HCT116 (cell line): ENCODE measurements at regions not wholly inside any gene's neighbourhood (a gene's known extent, or its start where the extent isn't known, plus 50 kb on each side); places are given as distances from the start of the nearest gene placed in this dataset.

Experiments used
- ATAC-seq: fragments of 200-7000 bp; cut with Tn5 transposase; 2 replicates; pipeline ENCODE4 v1.9.1; 2020; ENCODE audit warnings: mild to moderate bottlenecking, moderate library complexity
- BruUV-seq: library from RNA; stranded (reverse); fragments of 400-500 nt; replicated peaks from 2 replicates; lab custom pipeline; 2021; lab: Mats Ljungman, UMichigan
- CTCF ChIA-PET: fragments of 300-600 bp; sonication (Branson Sonifier 250); formaldehyde crosslinking; loops from one replicate; lab custom pipeline; 2021; ENCODE audit warnings: antibody characterized with exemption; lab: Charles Lee
- POLR2A ChIA-PET: fragments of 300-600, 350-600 bp; sonication (Branson Sonifier 250); formaldehyde crosslinking; loops from one replicate; lab custom pipeline; 2021; ENCODE audit warnings: antibody characterized with exemption; lab: Charles Lee
- RAD21 ChIA-PET, 2 experiments: fragments of 300-600 bp; sonication (Branson Sonifier 250); formaldehyde crosslinking; loops; one replicate each; lab custom pipeline; 2023; ENCODE audit warnings: low total read pairs in 2 of 2; ENCODE audit not compliant: uncharacterized antibody in 2 of 2, unreplicated experiment in 2 of 2, low non-redundant PET in 1 of 2; lab: Charles Lee
- DNase-seq: peaks from one replicate; pipeline ENCODE4 v3.0.0-alpha.2; 2010; ENCODE audit warnings: low read depth, low spot score
- H2AFZ ChIP-seq: fragments of 200-600 bp; shearing (Covaris generic), sonication (generic); 2 replicates; pipeline ENCODE4 v1.6.1; 2017; ENCODE audit warnings: low read depth, mixed run types, mixed read lengths, antibody characterized with exemption, low read length; ENCODE audit not compliant: poor library complexity, severe bottlenecking
- H3K27ac ChIP-seq: 2 replicates; pipeline ENCODE4 v1.5.1; 2012; ENCODE audit warnings: low read depth, low read length
- H3K27me3 ChIP-seq: fragments of 200-600 bp; sonication (generic); 2 replicates; pipeline ENCODE4 v1.6.1; 2016; ENCODE audit warnings: mixed run types, low read length, mixed read lengths; ENCODE audit not compliant: insufficient read depth
- H3K36me3 ChIP-seq, 2 experiments: fragments of 200-500 bp in 1 of 2; fragments of 200-600 bp in 1 of 2; sonication (Bioruptor generic) in 1 of 2; sonication (generic) in 1 of 2; 2 replicates each; pipeline versions ENCODE4 v1.5.1 to v1.6.1; 2014 to 2016; ENCODE audit warnings: low read length in 2 of 2, inconsistent platforms in 1 of 2, mixed read lengths in 1 of 2, mixed run types in 1 of 2; ENCODE audit not compliant: insufficient read depth in 2 of 2, control insufficient read depth in 1 of 2
- H3K4me1 ChIP-seq, 2 experiments: fragments of 200-600 bp in 1 of 2; sonication (generic) in 1 of 2; 2 replicates each; pipeline versions ENCODE4 v1.5.1 to v1.6.1; 2012 to 2017; ENCODE audit warnings: low read length in 2 of 2, inconsistent platforms in 1 of 2, mild to moderate bottlenecking in 1 of 2, mixed read lengths in 1 of 2, mixed run types in 1 of 2, moderate library complexity in 1 of 2; ENCODE audit not compliant: insufficient read depth in 2 of 2, control insufficient read depth in 1 of 2
- H3K4me2 ChIP-seq: fragments of 200-600 bp; sonication (generic); 2 replicates; pipeline ENCODE4 v1.6.1; 2017; ENCODE audit warnings: mixed run types, low read length, mixed read lengths
- H3K4me3 ChIP-seq, 2 experiments: fragments of 200-600 bp in 1 of 2; sonication (generic) in 1 of 2; replicated peaks in 1 of 2; 2 replicates each; pipeline ENCODE4 v1.5.1; 2011 to 2016; ENCODE audit warnings: low read length in 2 of 2, control low read depth in 1 of 2, low read depth in 1 of 2, mild to moderate bottlenecking in 1 of 2, mixed read lengths in 1 of 2, mixed run types in 1 of 2
- H3K79me2 ChIP-seq: fragments of 200-600 bp; sonication (generic); 2 replicates; pipeline ENCODE4 v1.6.1; 2017; ENCODE audit warnings: mild to moderate bottlenecking, mixed run types, low read length, moderate library complexity, mixed read lengths; ENCODE audit not compliant: insufficient read depth
- H3K9ac ChIP-seq: fragments of 200-600 bp; sonication (generic); 2 replicates; pipeline ENCODE4 v1.6.1; 2016; ENCODE audit warnings: low read length, mixed read lengths
- H3K9me2 ChIP-seq: fragments of 200-600 bp; sonication (generic), shearing (Covaris generic); 2 replicates; pipeline ENCODE4 v1.6.1; 2017; ENCODE audit warnings: mixed run types, mild to moderate bottlenecking, moderate library complexity; ENCODE audit not compliant: insufficient read depth
- H3K9me3 ChIP-seq, 2 experiments: fragments of 200-500 bp in 1 of 2; fragments of 200-600 bp in 1 of 2; sonication (Bioruptor generic) in 1 of 2; sonication (generic) in 1 of 2; 2 replicates each; pipeline ENCODE4 v1.6.1; 2014 to 2017; ENCODE audit warnings: low read length in 2 of 2, mixed read lengths in 2 of 2, inconsistent platforms in 1 of 2, low read depth in 1 of 2, mild to moderate bottlenecking in 1 of 2, mixed run types in 1 of 2, moderate library complexity in 1 of 2; ENCODE audit not compliant: control insufficient read depth in 1 of 2, insufficient read depth in 1 of 2
- H4K20me1 ChIP-seq: fragments of 200-600 bp; sonication (generic), shearing (Covaris generic); 2 replicates; pipeline ENCODE4 v1.6.1; 2017; ENCODE audit warnings: mixed run types, mild to moderate bottlenecking, moderate library complexity; ENCODE audit not compliant: insufficient read depth
- CEBPB ChIP-seq: IDR thresholded peaks from 2 replicates; pipeline ENCODE4 v1.6.1; 2012; ENCODE audit warnings: low read depth
- EGR1 ChIP-seq: IDR thresholded peaks from 2 replicates; pipeline ENCODE4 v1.6.1; 2012; ENCODE audit warnings: low read depth
- EZH2 ChIP-seq: fragments of 200-600 bp; sonication (generic); IDR thresholded peaks from 2 replicates; pipeline ENCODE4 v1.6.1; 2017; ENCODE audit warnings: antibody characterized with exemption, mixed run types
- EZH2phosphoT487 ChIP-seq: fragments of 200-600 bp; IDR thresholded peaks from 2 replicates; pipeline ENCODE4 v1.6.1; 2018; ENCODE audit warnings: antibody characterized with exemption, borderline replicate concordance
- JUND ChIP-seq: IDR thresholded peaks from 2 replicates; pipeline ENCODE4 v1.6.1; 2012
- POLR2AphosphoS5 ChIP-seq: IDR thresholded peaks from 2 replicates; pipeline ENCODE4 v1.6.1; 2011; ENCODE audit warnings: mild to moderate bottlenecking, low read depth, low read length, moderate library complexity
- RAD21 ChIP-seq: IDR thresholded peaks from 2 replicates; pipeline ENCODE4 v1.6.1; 2012; ENCODE audit warnings: low read depth, mild to moderate bottlenecking
- SIN3A ChIP-seq: IDR thresholded peaks from 2 replicates; pipeline ENCODE4 v1.6.1; 2012; ENCODE audit warnings: low read depth
- SRF ChIP-seq: IDR thresholded peaks from 2 replicates; pipeline ENCODE4 v1.6.1; 2012; ENCODE audit warnings: low read depth
- YY1 ChIP-seq: IDR thresholded peaks from 2 replicates; pipeline ENCODE4 v1.6.1; 2011; ENCODE audit warnings: low read length, low read depth, moderate library complexity, mild to moderate bottlenecking; ENCODE audit not compliant: insufficient replicate concordance; ENCODE audit errors: extremely low read depth
- ZFX ChIP-seq: fragments of 450-650 bp; IDR thresholded peaks from 2 replicates; pipeline ENCODE4 v1.6.1; 2017
- intact Hi-C: fragments of 100-400 bp; cut with micrococcal nuclease; formaldehyde crosslinking; loops from 2 replicates; pipeline ENCODE4 v1.10.0; 2022
- TF ChIP-seq, protein P1 (sequence below): IDR thresholded peaks from 2 replicates; pipeline ENCODE4 v1.6.1; 2011; ENCODE audit warnings: mild to moderate bottlenecking, low read length, moderate library complexity; ENCODE audit not compliant: insufficient replicate concordance; ENCODE audit errors: extremely low read depth
- TF ChIP-seq, protein P2 (sequence below), 3 experiments: fragments of 200-600 bp in 1 of 3; sonication (generic) in 1 of 3; IDR thresholded peaks in 2 of 3; conservative IDR thresholded peaks in 1 of 3; 2 replicates each; pipeline ENCODE4 v1.5.1; 2012 to 2017; ENCODE audit warnings: low read depth in 2 of 3, low read length in 2 of 3, antibody characterized with exemption in 1 of 3, borderline replicate concordance in 1 of 3, control low read depth in 1 of 3, mild to moderate bottlenecking in 1 of 3, mixed read lengths in 1 of 3, mixed run types in 1 of 3, moderate library complexity in 1 of 3; ENCODE audit not compliant: insufficient read depth in 1 of 3
- TF ChIP-seq, protein P3 (sequence below): IDR thresholded peaks from 2 replicates; pipeline ENCODE4 v1.6.1; 2012; ENCODE audit warnings: low read depth

- intact Hi-C loops = no loop called here
- CTCF ChIA-PET = no interaction called here
- no peak for ATAC-seq
- Histone ChIP-seq H3K4me2 (no peak overlapping the region), H3K9ac (no peak overlapping the region), H3K36me3 (no peaks in the 10 kb centered on the region), H3K79me2 (no peaks in the 10 kb centered on the region), H4K20me1 (no peaks in the 10 kb centered on the region)
- no TSS peak for BruUV-seq
- no peak for TF ChIP-seq YY1
- TF ChIP-seq, protein P1, sequence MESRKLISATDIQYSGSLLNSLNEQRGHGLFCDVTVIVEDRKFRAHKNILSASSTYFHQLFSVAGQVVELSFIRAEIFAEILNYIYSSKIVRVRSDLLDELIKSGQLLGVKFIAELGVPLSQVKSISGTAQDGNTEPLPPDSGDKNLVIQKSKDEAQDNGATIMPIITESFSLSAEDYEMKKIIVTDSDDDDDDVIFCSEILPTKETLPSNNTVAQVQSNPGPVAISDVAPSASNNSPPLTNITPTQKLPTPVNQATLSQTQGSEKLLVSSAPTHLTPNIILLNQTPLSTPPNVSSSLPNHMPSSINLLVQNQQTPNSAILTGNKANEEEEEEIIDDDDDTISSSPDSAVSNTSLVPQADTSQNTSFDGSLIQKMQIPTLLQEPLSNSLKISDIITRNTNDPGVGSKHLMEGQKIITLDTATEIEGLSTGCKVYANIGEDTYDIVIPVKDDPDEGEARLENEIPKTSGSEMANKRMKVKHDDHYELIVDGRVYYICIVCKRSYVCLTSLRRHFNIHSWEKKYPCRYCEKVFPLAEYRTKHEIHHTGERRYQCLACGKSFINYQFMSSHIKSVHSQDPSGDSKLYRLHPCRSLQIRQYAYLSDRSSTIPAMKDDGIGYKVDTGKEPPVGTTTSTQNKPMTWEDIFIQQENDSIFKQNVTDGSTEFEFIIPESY = no peak
- TF ChIP-seq EZH2phosphoT487 = no peak
- TF ChIP-seq POLR2AphosphoS5 = no peak
- TF ChIP-seq, protein P2, sequence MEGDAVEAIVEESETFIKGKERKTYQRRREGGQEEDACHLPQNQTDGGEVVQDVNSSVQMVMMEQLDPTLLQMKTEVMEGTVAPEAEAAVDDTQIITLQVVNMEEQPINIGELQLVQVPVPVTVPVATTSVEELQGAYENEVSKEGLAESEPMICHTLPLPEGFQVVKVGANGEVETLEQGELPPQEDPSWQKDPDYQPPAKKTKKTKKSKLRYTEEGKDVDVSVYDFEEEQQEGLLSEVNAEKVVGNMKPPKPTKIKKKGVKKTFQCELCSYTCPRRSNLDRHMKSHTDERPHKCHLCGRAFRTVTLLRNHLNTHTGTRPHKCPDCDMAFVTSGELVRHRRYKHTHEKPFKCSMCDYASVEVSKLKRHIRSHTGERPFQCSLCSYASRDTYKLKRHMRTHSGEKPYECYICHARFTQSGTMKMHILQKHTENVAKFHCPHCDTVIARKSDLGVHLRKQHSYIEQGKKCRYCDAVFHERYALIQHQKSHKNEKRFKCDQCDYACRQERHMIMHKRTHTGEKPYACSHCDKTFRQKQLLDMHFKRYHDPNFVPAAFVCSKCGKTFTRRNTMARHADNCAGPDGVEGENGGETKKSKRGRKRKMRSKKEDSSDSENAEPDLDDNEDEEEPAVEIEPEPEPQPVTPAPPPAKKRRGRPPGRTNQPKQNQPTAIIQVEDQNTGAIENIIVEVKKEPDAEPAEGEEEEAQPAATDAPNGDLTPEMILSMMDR (IDR thresholded peaks at IDR 0.05 in 2 of 3, conservative IDR thresholded peaks at IDR 0.05 in 1 of 3; ENCODE audit: borderline replicate concordance in 1 of 3, insufficient read depth in 1 of 3, low read depth in 2 of 3, low read length in 2 of 3) = no peak
- no peak for TF ChIP-seq CEBPB
- TF ChIP-seq JUND = no peak
- TF ChIP-seq RAD21 = no peak
- no peak for TF ChIP-seq EZH2
- no peak for TF ChIP-seq ZFX
- TF ChIP-seq, protein P3, sequence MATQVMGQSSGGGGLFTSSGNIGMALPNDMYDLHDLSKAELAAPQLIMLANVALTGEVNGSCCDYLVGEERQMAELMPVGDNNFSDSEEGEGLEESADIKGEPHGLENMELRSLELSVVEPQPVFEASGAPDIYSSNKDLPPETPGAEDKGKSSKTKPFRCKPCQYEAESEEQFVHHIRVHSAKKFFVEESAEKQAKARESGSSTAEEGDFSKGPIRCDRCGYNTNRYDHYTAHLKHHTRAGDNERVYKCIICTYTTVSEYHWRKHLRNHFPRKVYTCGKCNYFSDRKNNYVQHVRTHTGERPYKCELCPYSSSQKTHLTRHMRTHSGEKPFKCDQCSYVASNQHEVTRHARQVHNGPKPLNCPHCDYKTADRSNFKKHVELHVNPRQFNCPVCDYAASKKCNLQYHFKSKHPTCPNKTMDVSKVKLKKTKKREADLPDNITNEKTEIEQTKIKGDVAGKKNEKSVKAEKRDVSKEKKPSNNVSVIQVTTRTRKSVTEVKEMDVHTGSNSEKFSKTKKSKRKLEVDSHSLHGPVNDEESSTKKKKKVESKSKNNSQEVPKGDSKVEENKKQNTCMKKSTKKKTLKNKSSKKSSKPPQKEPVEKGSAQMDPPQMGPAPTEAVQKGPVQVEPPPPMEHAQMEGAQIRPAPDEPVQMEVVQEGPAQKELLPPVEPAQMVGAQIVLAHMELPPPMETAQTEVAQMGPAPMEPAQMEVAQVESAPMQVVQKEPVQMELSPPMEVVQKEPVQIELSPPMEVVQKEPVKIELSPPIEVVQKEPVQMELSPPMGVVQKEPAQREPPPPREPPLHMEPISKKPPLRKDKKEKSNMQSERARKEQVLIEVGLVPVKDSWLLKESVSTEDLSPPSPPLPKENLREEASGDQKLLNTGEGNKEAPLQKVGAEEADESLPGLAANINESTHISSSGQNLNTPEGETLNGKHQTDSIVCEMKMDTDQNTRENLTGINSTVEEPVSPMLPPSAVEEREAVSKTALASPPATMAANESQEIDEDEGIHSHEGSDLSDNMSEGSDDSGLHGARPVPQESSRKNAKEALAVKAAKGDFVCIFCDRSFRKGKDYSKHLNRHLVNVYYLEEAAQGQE = no peak
- no peak for TF ChIP-seq SRF
- TF ChIP-seq SIN3A = no peak
- TF ChIP-seq EGR1 = no peak
- TF ChIP-seq, all 23 proteins: peak for 0
- no peak overlapping the region for H2AFZ ChIP-seq
- H3K27ac ChIP-seq = no peak overlapping the region
- RAD21 ChIA-PET = no interaction called here
- no peaks in the 10 kb centered on the region for H3K9me3 ChIP-seq
- no peaks in the 10 kb centered on the region for H3K4me1 ChIP-seq
- no peaks in the 10 kb centered on the region for H3K9me2 ChIP-seq
- H3K27me3 ChIP-seq = no peaks in the 10 kb centered on the region
- H3K4me3 ChIP-seq = no peak overlapping the region
- POLR2A ChIA-PET = no interaction called here
- no peak for DNase-seq
These were observed 450.6 kb upstream of the TBL1XR1 start for GRCh38 chr3:177647876-177648275.
